Cardiac muscle cell (in vitro differentiated cells and primary cell): ENCODE measurements at regions not wholly inside any gene's neighbourhood (a gene's known extent, or its start where the extent isn't known, plus 50 kb on each side); places are given as distances from the start of the nearest gene placed in this dataset.

Experiments used
- DNase-seq, 2 donors: peaks; one replicate each; pipeline versions ENCODE4 v3.0.0 to v3.0.0-alpha.2; 2010 to 2017; ENCODE audit warnings: low read depth in 1 of 2, low spot score in 1 of 2
- H3K27ac ChIP-seq: fragments of 200-600 bp; sonication (generic); 2 replicates; pipeline ENCODE4 v1.5.1; 2016
- H3K27me3 ChIP-seq: fragments of 200-600 bp; sonication (generic); 2 replicates; pipeline ENCODE4 v1.6.0; 2016; ENCODE audit warnings: control low read depth
- H3K36me3 ChIP-seq: fragments of 200-600 bp; sonication (generic); 2 replicates; pipeline ENCODE4 v1.5.1; 2016; ENCODE audit warnings: control low read depth
- H3K4me1 ChIP-seq: fragments of 200-600 bp; sonication (generic); 2 replicates; pipeline ENCODE4 v1.8.1; 2017; ENCODE audit warnings: low read depth, mild to moderate bottlenecking, mixed run types
- H3K4me3 ChIP-seq: fragments of 200-600 bp; sonication (generic); 2 replicates; pipeline ENCODE4 v1.5.1; 2016; ENCODE audit warnings: mild to moderate bottlenecking
- H3K9me3 ChIP-seq: fragments of 200-600 bp; sonication (generic); 2 replicates; pipeline ENCODE4 v1.5.1; 2017; ENCODE audit warnings: low read depth, mild to moderate bottlenecking, control low read depth
- TF ChIP-seq, protein P1 (sequence below): IDR thresholded peaks from 2 replicates; pipeline ENCODE4 v1.5.1; 2012; ENCODE audit warnings: low read depth, mild to moderate bottlenecking, low read length

DNA sequence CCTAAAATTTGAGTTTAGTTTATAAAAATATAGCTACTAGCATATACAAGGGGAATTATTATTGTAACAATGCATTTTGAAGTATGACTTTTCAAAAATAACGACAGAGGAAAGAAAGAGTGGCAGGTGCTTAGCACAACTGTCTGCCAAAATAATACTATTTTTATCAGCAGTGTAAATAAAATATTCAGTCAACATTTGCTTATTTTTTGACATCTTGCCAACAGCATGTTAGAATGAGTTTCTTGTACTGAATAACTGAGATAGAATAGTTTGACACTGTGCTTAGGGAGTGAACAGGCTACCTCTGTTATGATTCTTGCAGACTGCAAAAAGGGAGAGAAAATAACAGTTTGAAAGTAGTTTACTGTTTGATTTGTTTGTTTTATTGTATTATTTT, 909.8 kb downstream of the BRINP3 start:
- Histone ChIP-seq H3K9me3 (no peaks in the 10 kb centered on the region), H3K27me3 (no peaks in the 10 kb centered on the region), H3K27ac (no peak overlapping the region), H3K4me1 (no peaks in the 10 kb centered on the region), H3K4me3 (no peak overlapping the region), H3K36me3 (no peaks in the 10 kb centered on the region)
- DNase-seq = no peak
- TF ChIP-seq, protein P1, sequence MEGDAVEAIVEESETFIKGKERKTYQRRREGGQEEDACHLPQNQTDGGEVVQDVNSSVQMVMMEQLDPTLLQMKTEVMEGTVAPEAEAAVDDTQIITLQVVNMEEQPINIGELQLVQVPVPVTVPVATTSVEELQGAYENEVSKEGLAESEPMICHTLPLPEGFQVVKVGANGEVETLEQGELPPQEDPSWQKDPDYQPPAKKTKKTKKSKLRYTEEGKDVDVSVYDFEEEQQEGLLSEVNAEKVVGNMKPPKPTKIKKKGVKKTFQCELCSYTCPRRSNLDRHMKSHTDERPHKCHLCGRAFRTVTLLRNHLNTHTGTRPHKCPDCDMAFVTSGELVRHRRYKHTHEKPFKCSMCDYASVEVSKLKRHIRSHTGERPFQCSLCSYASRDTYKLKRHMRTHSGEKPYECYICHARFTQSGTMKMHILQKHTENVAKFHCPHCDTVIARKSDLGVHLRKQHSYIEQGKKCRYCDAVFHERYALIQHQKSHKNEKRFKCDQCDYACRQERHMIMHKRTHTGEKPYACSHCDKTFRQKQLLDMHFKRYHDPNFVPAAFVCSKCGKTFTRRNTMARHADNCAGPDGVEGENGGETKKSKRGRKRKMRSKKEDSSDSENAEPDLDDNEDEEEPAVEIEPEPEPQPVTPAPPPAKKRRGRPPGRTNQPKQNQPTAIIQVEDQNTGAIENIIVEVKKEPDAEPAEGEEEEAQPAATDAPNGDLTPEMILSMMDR = no peak

DNA sequence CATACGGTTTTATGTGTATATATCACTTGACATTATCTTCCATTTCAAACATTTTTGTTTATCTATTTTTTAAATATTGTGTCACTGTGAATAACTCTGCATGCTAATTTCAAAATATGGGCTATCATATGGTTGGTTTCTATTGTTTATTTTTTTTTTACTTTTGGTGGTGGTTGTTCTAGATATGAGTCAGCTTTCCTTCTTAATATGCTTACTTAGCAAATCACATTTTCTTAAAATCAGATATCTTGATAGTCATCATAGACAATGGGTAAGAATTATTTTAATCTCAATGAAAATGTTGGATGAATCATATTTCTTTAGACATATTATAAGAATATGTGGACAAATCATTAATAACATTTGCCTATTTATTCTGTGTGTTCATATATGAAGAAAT, 881.5 kb downstream of the BRINP3 start:
- TF ChIP-seq, protein P1 = no peak
- no peaks in the 10 kb centered on the region for H3K36me3 ChIP-seq
- H3K27ac ChIP-seq = no peak overlapping the region
- DNase-seq = no peak
- H3K9me3 ChIP-seq = no peaks in the 10 kb centered on the region
- no peaks in the 10 kb centered on the region for H3K27me3 ChIP-seq
- no peak overlapping the region for H3K4me3 ChIP-seq
- no peaks in the 10 kb centered on the region for H3K4me1 ChIP-seq

DNA sequence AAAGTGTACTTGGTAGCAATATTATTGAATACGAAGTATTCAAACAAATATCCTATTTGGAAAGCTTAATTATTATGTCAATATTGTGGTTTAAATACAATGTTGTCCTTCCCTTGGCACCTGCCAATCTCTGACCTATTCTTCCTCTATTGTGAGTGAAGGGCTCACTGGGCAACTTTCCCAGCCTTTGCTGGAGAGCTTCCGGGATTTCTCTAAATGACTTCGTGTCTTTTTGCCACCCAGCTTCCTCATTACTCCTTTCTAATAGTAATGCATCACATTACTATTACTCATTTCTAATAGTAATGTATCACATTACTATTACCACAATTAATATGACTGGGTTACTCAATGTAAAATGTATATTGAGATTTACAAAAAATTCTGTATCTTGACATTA, 880.6 kb downstream of the BRINP3 start:
- no peak overlapping the region for H3K27ac ChIP-seq
- H3K36me3 ChIP-seq = no peaks in the 10 kb centered on the region
- no peaks in the 10 kb centered on the region for H3K4me1 ChIP-seq
- DNase-seq = no peak
- H3K9me3 ChIP-seq = no peaks in the 10 kb centered on the region
- TF ChIP-seq, protein P1 = no peak
- H3K4me3 ChIP-seq = no peak overlapping the region
- H3K27me3 ChIP-seq = no peaks in the 10 kb centered on the region

DNA sequence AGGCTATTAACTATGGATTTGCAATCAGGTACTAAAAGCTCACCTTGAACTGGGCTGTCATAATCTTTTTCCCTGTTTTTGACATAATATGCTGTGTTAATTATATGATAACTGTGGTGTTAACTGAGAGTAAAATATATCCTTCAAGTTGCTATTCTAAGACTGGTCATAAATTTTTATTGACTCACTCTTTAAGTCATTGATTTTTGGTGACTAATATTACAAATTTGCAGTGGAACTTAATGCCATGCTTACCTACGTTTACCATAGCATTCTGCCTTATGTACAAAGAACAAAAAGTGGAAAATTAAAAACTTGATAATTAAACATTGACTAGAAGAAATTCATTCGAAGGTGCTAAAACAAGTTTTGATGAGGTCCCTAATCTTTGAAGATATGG, 872.4 kb downstream of the BRINP3 start:
- H3K27me3 ChIP-seq = no peaks in the 10 kb centered on the region
- H3K9me3 ChIP-seq = no peaks in the 10 kb centered on the region
- H3K36me3 ChIP-seq = no peaks in the 10 kb centered on the region
- no peak overlapping the region for H3K4me3 ChIP-seq
- TF ChIP-seq, protein P1 = no peak
- no peaks in the 10 kb centered on the region for H3K4me1 ChIP-seq
- no peak for DNase-seq
- H3K27ac ChIP-seq = no peak overlapping the region

DNA sequence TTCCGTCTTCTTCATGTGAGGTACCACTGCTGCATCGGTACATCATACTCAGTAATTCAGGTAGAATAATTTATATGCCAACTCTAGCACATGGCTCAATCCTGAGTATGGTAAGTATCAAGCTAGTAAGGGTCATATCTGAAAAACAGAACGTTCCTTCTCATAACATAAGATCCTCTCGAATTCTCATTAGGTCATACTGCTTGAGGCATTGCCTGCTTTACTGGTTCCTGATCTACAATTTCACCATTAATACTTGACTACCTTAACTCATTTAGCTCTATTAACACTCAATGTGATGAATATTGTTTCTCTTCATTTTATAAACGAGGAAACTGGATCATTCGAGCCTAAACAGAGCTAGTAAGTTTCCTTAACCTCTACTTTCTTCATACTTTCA, 871.6 kb downstream of the BRINP3 start:
- no peaks in the 10 kb centered on the region for H3K4me1 ChIP-seq
- DNase-seq = no peak
- H3K4me3 ChIP-seq = no peak overlapping the region
- H3K27ac ChIP-seq = no peak overlapping the region
- TF ChIP-seq, protein P1 = no peak
- H3K36me3 ChIP-seq = no peaks in the 10 kb centered on the region
- H3K27me3 ChIP-seq = no peaks in the 10 kb centered on the region
- no peaks in the 10 kb centered on the region for H3K9me3 ChIP-seq

DNA sequence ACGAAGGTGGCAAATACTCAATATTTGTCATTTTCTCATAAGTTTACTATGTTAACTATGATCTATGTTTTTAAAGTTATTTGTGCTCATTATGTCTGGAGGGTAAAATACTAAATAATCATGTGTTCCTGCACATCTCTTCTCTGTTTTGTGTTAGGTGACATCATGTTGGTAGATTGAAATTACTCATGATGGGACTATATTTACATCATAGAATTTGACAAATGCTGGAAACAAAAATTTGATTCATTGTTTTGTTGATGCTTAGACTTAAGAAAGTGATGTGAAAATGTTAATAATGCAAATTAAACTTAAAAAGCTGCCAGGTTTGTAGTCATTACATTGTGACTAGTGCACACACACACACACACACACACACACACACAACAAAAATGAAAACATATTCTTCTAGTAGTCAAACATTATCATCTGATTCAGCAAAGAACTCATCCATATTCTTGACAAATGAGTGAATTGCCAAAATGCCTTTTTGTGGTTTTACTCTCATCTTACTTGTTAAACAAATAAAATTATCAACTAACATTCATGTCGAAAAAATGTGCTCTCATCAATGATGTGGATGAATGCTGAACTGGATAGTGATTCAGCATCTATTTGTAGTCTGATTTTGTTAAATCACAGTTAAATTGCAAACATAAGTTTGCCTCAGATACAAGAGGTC, 870.7 kb downstream of the BRINP3 start:
- Histone ChIP-seq H3K27me3 (no peaks in the 10 kb centered on the region), H3K36me3 (no peaks in the 10 kb centered on the region), H3K9me3 (no peaks in the 10 kb centered on the region), H3K27ac (no peak overlapping the region), H3K4me3 (no peak overlapping the region), H3K4me1 (no peaks in the 10 kb centered on the region)
- peak in 1 of 2 donors; percentile 8 for DNase-seq
- TF ChIP-seq, protein P1 = no peak
